ENCODE measurements at regions not wholly inside any gene's neighbourhood (a gene's known extent, or its start where the extent isn't known, plus 50 kb on each side); places are given as distances from the start of the nearest gene placed in this dataset.
"Not testable (repeated sequence)": the region's sequence is repeated elsewhere in the genome, so short reads cannot be mapped to it uniquely, and the experiment has no call there.

GRCh38 chr3:5766848-5767247 is 579.3 kb downstream of the EDEM1 start:
- DNase-seq = no peak

GRCh38 chr3:5767304-5767703 is 579.8 kb downstream of the EDEM1 start:
- no peak for DNase-seq

DNA sequence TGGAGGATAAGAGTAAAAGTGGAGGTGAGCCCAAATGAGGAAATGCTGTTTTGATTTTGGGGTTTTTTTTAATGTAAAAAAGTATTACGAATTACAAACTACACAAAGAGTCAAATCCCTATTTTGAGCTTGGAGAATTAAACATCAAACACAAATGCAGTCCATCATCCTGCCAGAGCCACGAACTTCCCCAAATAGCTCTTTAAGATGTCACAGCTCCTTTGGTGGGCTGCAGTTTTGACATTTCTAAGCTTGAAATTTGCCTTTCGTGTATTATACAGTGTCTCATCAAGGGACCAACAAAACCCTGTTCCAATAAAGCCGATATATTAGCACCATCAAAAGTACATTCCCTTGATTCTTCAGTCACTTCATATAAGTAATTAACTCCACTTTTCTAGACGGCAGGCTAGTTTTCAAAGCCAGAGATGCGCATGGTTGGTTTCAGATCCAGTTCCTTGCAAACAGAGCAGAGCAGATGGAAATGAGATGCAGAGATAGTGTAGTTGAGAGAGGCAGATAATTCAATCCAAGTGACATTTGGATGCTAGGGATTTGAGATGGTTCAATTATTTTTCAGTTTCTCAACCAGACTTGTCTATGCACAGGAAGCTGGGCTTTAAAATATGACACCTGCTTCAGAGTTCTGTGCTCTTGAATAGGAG is 580.9 kb downstream of the EDEM1 start:
- DNase-seq = peak in 1 of 2 experiments; percentile 20

DNA sequence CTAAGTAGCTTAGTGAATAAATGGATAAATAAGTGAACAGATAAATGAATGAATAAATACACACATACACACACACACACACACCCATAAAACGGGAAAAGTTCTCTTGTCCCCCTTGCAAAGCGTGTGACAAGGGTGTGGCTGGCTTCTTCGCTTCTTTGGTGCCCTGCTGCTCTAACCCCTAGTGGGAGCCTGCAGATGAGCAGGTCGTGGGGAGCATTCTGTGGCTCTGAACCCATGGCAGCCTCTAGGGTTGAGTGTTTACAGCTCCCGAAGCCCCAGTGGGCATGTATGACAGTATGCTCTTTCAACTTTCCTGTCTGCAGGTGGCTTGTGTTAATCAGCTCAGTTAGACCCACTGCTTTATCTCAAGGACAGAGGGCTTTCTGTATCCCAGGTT is 582.3 kb downstream of the EDEM1 start:
- DNase-seq = no peak

- DNase-seq = no peak
Observed at GRCh38 chr3:5774337-5774736, 586.8 kb downstream of the EDEM1 start.

- DNase-seq = not testable (repeated sequence)
Observed at GRCh38 chr3:5775100-5775499, 587.6 kb downstream of the EDEM1 start.

DNA sequence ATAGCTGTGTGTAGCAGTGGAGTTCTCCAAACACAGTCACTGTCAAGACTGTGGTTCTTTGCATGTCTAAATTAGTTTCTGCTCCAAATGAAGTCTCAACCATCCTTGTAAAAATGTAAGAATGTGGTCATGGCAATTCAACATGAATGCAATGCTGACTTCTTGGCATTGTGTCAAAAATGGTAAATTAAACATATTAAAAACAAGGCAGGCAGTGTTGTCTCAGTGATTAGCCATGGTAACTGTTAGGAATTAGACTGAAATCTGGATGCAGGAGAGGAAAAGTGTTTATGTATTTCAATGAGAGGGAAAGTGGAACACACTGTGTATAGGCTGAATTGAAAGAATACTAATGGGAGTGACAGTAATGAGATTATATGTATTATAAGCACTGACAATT is 597.2 kb downstream of the EDEM1 start:
- no peak for DNase-seq

DNA sequence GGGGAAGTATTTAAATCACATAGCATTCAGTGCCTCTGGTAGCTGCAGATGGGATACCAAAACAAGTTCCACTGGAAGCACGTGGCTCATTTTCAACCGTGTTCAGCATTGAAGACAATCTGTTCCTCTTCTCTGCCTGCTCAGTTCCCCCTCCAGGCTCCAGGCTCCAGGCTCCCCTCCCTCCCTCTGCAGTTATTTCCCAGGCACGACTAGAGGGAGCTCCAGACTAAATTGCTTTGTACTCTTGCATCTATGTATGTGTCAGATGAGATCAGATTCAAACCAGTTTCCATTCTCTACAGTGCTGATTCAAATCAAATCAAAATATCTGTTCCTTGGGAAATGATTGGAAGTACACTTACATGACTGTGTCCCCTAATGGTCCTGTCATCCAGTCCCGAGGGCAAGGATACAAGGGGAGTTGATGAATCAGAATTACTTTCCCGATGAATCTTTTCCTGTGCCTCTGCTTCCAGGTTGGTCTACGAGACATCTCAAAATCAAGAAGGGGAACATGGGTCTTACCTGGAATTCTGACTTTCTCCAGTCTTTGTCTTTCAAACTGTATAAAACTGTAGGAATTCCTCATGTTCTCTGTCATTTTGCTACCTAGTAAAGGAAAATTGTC is 600.5 kb downstream of the EDEM1 start:
- peak; percentile 61 to 82 for DNase-seq

- no peak for DNase-seq
Observed at GRCh38 chr3:5788496-5788895, 601.0 kb downstream of the EDEM1 start.

GRCh38 chr3:5791558-5791957 is 604.1 kb downstream of the EDEM1 start:
- no peak for DNase-seq

DNA sequence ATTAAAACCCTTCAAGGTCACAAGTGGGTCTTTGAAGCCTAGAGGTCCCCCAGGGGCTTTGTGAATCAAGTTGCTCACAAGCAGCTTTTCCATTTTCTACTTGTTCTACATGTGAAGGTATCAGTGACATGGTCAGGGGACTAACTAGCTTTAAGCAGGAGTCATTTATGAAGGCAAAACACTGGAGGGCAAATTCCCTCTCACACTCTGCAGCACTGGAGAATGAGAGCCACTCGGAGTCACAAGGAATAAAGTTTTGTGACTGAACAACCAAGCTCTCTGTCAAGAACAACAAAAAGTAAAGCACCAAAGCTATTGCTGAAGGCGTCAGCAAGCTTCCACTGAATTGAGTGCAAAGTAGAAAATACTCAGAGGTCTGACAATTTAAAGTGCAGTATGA is 609.0 kb downstream of the EDEM1 start:
- no peak for DNase-seq

GRCh38 chr3:5798809-5799208 is 611.3 kb downstream of the EDEM1 start:
- DNase-seq = no peak

- peak in 1 of 2 experiments; percentile 37 for DNase-seq
Observed at GRCh38 chr3:5799398-5799797, 611.9 kb downstream of the EDEM1 start.

DNA sequence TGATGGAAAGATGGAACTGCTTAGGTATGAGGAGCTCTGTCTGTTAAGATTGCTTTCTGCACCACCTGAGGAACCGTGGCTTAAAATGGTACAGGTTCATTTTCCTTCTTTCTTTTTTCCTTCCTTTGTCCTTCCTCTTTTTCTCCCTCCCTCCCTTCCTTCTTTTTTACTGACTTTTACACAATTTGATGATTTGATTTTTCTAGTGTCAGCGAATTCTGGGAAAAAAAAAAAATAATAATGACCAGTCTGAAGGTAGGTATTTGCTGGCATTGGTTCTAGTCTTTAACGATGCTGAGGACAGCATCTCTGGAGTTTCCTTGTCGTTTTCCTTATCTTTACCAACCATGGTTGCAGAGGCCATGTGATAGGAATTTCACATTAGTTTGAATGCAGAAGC is 613.5 kb downstream of the EDEM1 start:
- no peak for DNase-seq

- peak; percentile 19 to 53 for DNase-seq
Observed at GRCh38 chr3:5806192-5806591, 618.7 kb downstream of the EDEM1 start.

DNA sequence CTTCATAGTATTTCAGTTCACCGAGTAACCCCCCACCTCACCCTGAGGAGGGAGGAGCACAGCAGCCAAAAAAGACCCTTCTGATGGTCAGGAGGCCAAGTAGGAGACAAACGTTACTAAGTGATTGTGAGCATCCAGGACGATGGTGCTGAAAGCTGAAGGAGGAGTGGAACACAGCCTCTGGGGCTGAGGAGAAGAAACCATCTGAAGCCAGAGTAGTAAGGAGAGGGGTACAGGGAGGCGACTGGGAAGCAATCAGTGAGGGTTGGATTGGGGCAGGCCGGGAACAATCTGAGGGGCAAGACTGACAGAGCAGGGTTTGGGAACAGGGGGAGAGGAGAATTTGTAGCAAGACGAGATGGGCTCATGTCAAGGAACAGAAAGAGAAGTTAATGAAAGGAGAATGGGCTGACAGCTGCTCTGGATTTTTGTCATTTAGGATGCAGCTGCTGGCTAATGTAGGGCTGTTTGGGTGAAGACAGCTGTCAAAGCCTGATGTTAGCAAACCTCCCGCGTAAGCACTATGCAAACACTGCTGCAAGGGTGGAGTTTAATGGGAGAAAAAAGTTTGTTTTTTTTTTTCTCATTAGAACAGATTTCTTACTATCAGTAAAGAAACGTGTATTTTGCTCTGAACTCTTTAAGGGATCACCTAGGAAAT is 622.2 kb downstream of the EDEM1 start:
- peak in 1 of 2 experiments; percentile 41 for DNase-seq

GRCh38 chr3:5811016-5811415 is 623.5 kb downstream of the EDEM1 start:
- no peak for DNase-seq

- DNase-seq = no peak
Observed at GRCh38 chr3:5813521-5813920, 626.0 kb downstream of the EDEM1 start.

DNA sequence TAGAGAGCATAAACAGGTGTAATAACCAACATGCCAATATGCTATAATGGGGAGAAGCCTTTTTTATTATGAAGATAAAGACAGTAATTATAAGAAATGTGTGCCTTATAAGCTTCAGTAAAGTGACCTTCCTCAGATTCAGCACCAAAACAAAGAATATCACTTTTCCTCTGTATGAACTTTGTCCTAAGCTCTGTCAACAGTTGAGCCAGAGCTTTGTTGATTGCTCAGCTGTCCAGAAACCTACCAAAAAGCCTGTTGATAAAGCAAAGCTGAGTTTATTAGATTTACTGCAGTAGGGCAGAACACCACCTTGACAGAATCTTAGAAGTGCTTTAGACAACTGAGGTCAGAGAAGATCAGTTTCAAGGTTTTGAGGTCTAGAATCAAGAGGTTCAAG is 635.3 kb downstream of the EDEM1 start:
- DNase-seq = no peak

- no peak for DNase-seq
Observed at GRCh38 chr3:5826467-5826866, 639.0 kb downstream of the EDEM1 start.

- DNase-seq = no peak
Observed at GRCh38 chr3:5828251-5828650, 640.7 kb downstream of the EDEM1 start.

DNA sequence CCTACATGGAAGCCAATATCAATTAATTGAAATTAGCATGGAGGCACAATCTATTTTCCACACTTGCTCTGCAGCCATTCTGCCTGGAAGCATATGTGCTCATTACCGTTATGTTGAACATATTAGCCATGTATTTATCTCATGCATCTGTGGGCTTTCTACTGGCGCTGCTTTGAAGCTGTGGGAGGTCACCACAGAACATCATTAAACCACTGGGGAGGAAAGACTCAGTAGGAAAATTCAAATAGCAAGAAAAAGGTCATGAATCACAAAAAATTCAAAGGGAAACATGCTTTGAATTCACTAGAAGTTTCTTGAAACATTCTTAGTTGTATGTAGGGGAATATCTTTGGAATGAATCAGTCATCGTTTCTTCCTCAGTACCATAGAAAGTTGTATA is 652.5 kb downstream of the EDEM1 start:
- no peak for DNase-seq

DNA sequence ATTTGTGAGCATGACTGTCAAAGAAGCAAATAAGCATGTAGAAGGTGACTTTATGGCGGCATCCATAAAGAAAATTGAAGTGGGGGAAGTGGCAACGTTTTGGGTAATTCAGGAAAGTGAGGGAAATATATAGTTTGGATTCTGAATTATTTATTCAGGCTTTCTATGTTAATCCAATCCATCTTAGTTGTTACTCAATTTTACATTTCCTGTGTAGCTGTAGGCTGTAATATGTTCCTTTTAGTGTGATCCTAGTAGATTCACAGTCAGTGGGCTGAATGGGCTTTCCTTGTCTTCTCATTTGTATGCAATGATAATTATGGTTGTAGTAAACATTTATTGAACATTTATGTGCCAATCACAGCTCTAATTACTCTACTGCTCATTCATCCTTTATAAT is 654.1 kb downstream of the EDEM1 start:
- no peak for DNase-seq

GRCh38 chr3:5846261-5846660 is 658.8 kb downstream of the EDEM1 start:
- peak in 1 of 2 experiments; percentile 10 for DNase-seq
